RKO (cell line): ENCODE measurements at regions not wholly inside any gene's neighbourhood (a gene's known extent, or its start where the extent isn't known, plus 50 kb on each side); places are given as distances from the start of the nearest gene placed in this dataset.
"Not testable (repeated sequence)": the region's sequence is repeated elsewhere in the genome, so short reads cannot be mapped to it uniquely, and the experiment has no call there.

Source experiments
- DNase-seq: peaks from one replicate; pipeline ENCODE4 v3.0.0-alpha.2; 2016; ENCODE audit warnings: low spot score

DNA sequence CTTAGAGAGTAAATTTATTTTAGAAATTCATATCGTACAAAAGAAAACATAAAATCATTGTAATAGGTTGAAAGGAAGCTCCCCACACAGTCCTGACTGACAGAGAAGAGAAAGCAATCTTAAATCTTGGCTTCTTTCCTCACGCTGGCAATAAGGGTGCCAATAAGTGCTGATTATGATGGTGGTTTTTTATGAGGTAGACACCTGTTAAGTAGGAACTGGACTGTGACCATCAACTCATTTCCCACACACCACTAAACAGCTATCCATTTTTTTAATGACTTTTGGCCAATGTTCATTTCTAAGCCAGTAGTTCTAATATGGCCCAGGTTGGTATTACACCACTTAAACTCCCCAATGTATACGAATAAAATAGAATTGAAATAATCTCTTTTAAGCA, 893.5 kb upstream of the NUDT12 start:
- no peak for DNase-seq

DNA sequence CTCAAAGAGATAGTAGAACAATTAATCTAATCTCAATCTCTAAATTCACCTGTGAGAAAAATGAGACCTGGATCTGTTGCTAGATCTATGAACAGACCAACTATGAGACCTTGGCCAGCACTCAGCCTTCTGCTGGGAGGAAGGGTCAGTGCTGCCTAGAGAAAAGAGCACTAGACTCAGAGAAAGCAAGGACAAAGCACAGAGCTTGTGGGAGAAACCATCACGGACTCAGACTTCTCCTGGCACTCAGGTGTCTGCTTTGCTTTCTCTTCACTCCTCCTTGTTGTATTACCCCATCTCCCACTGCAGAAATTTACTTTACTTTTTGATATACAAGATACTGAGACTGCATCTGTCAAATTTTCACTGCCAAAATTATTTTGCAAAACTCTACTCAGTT, 890.0 kb upstream of the NUDT12 start:
- no peak for DNase-seq

DNA sequence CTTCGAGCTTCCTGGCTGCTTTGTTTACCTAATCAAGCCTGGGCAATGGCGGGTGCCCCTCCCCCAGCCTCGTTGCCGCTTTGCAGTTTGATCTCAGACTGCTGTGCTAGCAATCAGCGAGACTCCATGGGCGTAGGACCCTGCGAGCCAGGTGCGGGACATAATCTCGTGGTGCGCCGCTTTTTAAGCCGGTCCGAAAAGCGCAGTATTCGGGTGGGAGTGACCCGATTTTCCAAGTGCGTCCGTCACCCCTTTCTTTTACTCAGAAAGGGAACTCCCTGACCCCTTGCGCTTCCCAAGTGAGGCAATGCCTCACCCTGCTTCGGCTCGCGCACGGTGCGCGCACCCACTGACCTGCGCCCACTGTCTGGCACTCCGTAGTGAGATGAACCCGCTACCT, 889.3 kb upstream of the NUDT12 start:
- DNase-seq, result not testable (repeated sequence)

DNA sequence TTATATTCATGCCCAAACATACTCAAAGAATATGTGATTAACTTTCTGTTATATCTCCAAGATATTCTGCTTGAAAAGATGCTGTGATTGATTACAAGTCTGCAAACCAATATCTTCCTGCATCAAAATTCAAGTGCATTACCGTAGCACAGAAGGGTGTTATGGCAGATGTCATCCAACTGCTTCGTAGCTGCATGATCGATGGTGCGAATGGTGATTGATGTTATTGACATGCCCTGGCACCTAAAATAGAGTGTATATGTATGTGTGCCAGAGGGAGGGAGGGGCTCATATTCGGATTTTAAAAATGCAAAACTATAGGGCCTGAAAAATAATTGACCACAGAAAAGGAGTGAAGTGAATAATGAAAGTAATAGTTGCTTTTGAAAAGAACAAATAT, 882.1 kb upstream of the NUDT12 start:
- no peak for DNase-seq

DNA sequence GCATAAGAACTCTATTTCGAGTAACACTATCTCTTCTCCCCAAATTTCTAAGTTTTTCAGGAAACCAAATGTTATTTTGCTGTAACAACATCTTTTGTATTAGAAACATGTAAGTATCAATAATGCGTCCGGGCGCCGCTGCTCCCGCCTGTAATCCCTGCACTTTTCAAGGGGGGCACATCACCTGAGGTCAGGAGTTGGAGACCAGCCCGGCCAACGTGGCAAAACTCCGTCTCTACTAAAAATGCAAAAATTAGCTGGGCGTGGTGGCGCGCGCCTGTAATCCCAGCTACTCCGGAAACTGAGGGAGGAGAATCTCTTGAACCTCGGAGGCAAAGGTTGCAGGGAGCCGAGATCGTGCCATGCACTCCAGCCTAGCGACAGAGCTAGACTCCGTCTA, 881.1 kb upstream of the NUDT12 start:
- DNase-seq, result no peak

DNA sequence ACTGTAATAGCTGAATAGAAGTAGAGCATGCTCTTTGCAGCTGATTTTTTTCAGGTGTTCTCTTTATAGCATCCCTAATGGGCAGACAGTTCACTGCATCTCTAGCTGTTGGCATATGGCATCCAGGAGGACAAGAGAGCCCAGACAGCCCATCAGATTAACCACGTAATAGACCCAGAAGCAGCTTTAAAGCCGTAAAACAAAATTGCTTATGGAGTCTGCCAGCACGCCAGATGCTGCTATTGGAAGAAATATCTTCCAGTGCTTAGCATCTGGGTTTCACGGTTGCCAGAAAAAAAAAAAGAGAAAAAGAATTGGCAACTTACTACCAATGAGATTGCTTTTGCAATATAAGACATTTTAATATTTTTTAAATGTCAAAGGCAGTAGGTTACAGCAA, 869.4 kb upstream of the NUDT12 start:
- no peak for DNase-seq

DNA sequence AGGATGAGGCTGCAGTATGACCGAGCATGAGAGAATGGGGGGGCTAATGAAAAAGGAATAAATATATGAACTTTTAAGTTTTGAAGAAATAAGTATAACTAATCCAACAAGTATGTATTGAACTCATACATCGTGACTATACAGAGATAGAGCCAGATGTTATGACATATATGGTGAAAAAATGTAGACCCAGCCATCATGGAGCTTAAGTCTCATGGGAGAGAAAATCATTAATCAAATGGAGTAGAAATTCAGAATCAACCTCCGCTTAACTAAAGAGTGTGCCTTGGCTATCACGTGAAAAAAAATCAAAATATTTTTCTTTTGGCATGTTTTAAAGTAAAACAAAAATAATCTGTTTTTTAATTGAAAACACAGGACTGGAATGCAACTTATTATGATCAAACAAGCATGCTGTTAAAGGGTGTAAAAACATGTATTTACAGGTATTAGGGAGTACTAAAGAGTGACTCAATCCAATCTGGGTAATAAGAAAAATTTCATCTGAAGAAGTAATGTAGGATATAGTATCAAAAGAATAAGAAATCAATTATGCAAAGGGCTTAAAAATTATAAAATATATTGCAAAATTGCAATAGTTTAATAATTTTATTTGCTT, 868.5 kb upstream of the NUDT12 start:
- no peak for DNase-seq

DNA sequence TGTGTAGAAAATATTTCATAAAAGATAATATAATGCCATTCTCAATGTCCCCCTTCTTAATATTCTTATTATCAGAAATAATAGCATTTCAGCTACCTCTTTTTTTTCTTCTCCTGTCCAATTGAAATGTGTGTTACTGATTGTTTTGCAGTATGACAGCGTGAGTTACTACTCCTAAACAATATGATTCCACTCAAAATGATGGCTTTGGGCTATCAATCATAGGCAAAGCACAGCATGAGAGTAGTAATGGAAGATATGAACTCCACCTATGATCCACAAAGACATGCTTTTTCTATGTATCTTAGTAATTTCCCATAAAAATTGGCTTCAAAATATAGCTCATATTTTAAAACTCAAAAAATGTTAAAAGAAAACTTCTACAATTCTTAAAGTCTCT, 867.3 kb upstream of the NUDT12 start:
- no peak for DNase-seq

DNA sequence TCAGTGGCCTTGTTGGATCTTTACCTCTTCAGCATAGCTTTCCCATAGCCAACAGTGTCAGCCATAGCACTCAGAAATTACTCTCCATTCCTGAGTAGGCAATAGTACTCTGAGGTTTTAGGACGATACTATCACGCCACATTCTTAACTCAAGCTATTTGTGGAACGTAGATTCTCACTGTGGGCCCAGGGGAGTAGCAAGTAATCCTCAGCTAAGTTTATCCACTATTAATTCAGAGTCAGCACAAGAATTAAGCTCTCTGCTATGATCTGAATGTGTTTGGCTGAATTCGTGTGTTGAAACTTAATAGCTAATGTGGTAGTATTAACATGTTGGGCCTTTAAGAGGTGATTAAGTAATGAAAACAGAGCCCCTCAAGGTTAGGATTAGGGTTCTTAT, 858.8 kb upstream of the NUDT12 start:
- DNase-seq, result no peak

DNA sequence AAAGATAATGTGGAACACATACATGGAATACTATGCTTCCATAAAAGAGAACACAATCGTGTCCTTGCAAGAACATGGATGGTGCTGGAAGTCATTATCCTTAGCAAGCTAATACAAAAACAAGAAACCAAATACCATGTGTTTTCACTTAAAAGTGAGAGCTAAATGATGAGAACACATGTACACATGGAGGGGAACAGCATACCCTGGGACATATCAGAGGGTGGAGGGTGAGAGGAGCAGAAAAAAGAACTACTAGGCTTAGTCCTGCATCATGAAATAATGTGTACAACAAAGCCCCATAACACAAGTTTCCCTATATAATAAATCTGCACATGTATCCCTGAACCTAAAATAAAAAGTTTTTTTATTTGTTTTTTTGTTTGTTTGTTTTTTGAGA, 855.5 kb upstream of the NUDT12 start:
- no peak for DNase-seq

DNA sequence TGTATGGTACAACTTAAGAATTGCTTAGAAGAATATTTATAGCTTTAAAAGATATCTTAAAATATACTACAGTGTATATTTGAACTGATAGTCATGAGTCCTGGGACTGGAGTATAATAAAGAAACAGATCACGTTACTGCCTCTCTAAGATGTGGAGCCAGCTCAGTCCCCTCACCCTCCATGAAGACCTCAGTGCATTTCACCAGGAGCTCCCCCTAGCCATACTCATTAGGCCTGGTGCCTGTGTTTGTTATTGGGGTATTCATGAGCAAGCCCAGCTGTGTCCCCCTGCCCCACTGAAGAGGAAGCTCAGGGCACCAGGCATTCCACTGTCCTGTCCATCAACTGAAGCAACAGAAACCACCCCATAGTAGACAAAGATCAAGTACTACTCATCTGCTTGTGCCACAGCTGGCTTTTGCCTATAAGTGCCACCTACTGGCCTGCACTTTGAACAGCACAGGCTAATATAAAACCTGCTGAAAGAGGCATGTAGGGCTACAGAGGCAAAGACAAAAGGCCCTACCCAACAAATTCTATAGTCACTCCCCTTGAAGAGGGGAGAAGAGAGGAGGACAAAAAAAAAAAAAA, 850.2 kb upstream of the NUDT12 start:
- DNase-seq, result peak; percentile 59

DNA sequence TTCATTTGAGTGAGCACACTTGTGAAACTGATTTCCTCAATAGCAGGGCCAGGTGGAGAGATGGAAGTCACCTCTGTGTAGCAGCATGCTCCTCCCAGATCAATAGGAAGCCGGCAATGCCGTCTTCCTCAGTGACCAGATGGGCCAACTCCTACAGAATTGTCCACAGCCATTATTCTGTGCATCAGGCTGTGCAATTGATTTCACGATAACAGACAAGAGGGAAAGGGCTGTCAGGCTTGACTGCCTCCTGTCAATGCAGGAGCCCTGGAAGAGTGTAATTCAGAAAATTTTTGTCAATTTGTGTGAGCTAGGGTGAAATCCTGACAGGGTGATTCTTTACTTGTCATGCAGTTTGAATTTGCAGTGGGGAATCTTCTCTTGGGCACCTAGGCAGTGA, 838.4 kb upstream of the NUDT12 start:
- DNase-seq, result no peak

DNA sequence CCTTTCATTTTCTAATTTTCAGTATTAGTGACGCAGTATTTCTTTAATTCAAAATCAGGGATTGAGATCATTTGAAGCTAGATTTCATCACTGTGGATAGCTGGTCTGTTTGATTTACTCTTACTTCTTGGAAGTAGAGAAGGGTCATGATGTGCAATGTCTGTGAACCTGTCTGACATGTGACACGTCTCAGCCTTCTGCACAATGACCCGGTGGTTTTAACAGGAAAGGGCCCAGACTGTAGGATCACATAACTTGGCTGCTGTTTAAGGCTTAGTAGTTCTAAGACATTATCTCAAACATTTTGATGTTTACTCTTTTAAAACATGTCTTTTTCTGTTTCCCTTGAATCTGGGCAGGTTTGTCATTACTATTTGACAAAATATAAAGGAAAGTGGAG, 823.3 kb upstream of the NUDT12 start:
- DNase-seq, result no peak

DNA sequence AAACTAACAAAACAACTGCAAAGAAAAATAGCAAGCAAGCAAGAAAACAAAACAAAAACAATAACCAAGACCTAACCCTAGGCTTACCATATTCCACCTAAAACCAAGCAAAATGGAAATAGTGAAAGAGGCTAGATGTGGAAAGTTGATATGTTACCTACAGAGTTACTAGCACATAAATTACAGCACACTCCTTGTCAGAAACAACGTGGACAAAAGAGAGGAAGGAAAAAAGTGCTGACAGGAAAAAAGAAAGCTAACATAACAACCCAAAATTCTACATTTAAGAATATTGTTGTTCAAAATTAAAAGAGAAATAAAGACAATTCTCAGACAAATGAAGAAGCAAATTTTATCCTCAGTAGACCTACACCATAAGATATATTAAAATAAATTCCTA, 812.8 kb upstream of the NUDT12 start:
- DNase-seq, result no peak

DNA sequence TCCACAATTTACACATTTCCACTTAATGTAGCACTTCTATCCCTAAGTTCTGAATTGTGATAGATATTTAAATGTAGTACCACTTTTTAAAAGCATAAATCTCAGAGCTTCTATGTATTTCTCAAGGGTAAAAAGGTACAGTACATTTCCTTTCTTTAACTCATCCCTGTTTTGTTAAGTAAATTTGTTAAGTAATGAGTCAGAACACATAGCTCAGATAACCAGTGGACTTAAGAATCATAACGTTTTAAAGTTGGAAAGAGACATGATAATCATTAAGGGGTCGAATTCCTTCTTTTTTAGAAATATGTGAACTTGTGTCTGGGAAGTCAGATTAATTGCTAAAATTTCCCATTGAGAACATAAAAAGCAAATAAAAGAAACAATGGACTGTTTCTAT, 810.2 kb upstream of the NUDT12 start:
- DNase-seq, result no peak

DNA sequence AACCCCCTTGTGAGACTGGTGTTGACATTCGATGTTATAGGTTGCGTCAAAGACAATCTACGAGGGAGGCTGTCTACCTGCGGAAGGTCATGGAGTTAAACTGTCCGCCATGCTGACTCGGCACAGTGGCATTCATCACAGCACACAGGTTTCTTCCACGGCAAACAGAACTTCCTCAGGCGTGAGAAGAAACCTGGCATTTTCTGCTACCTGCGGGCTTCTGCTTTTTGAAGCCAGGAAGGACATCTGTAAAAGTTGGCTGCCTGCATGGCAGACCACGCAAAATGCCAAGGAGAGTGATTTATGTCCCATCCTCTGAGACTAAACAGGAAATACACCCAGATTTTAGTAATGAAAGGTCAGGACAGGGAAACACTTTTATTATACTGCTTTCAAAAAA, 809.8 kb upstream of the NUDT12 start:
- no peak for DNase-seq

DNA sequence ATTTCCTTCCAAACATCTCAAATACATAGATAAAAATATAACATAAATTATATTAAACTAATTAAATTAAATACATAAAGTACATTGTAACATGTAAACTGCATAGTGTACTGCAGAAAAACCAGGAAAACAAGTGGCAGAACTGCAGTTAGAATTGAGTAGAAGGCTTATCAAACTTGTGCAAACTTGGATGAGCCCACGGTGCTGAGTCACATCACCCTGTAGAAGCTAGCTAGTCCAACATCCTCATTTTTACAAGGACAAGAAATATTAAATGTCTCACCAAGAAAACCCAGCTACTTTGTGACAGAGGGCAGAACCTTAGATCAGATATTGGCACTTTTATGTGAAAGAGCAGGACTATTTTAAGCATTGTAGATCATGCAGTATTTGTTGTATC, 807.9 kb upstream of the NUDT12 start:
- DNase-seq, result no peak

DNA sequence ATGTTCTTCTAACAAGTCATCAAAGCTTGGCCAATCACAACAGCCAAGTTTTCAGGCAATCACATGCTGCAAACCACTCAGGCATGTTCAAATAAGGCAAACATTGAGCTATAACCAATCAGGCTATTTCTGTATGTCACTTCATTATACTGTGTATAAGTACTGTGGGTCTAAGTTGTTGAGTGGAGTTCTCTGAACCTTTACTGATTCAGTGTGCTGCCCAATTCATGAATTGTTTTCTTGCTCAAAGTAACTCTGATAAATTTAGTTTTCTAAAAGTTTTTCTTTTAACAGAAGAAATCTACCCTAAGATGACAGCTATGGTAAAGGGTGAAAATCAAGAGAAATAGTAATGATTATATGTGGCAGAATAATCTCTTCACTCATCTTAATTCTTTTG, 805.4 kb upstream of the NUDT12 start:
- no peak for DNase-seq

DNA sequence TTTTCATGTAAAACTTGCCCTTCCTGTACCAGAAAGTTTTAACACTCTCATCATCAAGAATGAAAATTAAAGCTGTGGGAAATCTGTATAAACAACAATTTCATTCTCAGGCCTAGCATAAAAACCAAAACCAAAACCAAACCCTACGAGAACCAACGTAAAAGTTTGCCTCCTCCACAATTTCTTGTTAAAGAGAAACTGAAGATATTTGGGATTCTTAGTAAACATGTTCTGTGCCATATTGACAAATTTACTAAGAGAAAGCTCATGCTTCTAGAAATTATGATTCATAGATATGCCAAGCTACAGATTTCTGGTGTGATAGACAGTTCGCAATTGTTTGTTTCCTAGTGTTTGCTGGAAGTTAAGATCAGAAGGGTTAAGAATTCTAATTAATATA, 801.0 kb upstream of the NUDT12 start:
- DNase-seq, result no peak

DNA sequence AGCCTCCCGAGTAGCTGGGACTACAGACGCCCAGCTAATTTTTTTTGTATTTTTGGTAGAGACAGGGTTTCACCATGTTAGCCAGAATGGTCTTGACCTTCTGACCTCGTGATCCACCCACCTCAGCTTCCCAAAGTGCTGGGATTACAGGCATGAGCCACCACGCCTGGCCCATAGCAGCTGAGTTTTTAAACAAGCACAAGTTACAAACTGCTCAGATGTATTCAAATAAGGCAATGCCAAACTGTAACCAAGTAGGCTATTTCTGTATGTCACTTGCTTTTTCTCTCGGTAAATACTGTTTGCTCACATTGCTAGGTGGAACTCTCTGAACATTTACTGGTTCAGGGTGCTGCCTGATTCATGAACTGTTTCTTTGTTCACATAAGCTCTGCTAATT, 799.3 kb upstream of the NUDT12 start:
- DNase-seq, result no peak

DNA sequence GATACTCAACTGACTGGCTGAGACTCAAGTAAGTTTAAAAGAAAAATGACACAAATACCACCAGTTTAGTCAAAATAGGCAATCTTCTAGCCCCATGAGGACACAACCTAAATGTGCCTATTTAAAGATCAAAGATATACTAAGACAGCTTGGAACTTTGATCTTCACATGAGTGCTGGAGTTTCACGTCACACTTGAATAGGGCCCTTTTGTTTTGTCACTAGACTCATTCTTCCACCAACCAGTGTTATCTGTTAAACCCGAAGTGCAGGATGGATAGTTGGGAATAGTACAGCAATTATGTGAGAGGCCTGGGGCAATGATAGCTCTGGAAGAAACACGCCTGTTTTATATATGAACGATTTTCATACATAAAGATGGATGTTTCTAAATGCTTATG, 792.8 kb upstream of the NUDT12 start:
- DNase-seq, result no peak

DNA sequence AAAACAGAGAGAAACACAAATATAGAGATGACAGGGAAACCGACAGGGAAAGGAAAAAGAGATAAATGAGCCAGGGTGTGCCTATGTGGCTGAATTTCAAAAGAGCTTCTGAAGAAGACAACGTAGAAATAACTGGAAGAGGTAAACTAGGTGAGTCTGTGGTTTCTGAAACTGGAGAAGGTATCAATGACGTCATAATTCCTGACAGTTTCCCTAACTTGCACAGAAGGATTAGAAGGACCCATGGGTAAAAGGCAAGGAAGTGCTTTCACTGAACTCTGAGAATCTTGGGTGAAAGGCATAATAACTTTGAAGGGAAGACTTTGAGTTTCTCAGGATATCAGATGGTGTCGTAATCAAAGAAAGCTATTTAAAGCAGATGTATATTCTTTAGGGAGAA, 790.8 kb upstream of the NUDT12 start:
- no peak for DNase-seq

DNA sequence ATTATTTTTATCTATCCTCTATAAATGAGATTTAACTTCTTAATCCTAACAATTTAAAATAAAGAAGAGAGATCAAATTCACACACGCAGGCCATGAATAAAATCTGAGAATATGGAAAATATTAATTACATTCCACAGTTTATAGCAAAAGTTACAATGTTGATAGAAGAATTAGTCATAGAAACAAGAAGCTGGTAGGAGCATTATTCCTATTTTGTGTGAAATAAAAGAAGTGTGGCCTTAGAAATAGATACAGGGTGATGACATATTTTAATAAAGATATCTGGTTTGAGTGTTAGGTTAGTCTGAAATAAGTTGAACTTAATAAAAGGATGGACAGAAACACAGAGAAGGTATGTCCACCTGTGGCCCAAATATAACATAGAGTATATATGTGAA, 790.4 kb upstream of the NUDT12 start:
- DNase-seq, result no peak

DNA sequence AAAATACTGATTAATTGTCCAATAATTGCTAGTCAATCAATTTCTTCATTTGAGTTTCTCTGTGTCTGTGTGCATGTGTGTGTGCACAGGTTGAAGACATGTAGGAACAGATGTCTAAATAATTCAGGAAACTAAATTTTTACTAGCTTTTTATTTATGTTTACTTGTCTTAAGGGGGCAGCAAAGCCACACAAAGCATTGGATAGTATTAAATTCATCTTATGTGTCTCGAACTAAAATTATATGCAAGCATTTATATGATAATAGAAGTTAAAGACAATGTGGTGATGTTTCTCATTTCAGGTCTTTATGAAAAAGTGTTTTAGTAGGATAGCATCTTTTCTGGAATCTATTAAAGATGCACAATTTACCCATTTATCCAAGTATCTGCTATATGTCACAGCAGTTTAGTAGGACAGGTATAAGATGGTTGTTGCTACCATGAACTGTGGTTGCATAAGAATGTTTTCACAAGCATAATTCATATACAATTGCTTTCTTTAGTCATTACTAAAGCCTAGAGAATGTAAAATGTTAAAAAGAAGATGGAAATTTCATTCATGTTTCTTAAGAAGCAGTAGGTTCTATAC, 784.6 kb upstream of the NUDT12 start:
- DNase-seq, result peak; percentile 67
